Testis (tissue), 2 donors: ENCODE measurements at regions not wholly inside any gene's neighbourhood (a gene's known extent, or its start where the extent isn't known, plus 50 kb on each side); places are given as distances from the start of the nearest gene placed in this dataset.

ENCODE experiments used
- DNase-seq: peaks from one replicate; pipeline ENCODE4 v3.0.0-alpha.2; 2019
- H3K27ac ChIP-seq, 2 donors: fragments of 200-600 bp; sonication (generic); one replicate each; pipeline ENCODE4 v1.5.1; 2019
- H3K27me3 ChIP-seq: fragments of 200-600 bp; sonication (generic); one replicate; pipeline ENCODE4 v1.5.1; 2019
- H3K36me3 ChIP-seq: fragments of 200-600 bp; sonication (generic); one replicate; pipeline ENCODE4 v1.5.1; 2017; ENCODE audit warnings: low read depth; ENCODE audit errors: missing control alignments
- H3K4me1 ChIP-seq: fragments of 200-600 bp; sonication (generic); one replicate; pipeline ENCODE4 v1.5.1; 2019
- H3K4me3 ChIP-seq, 2 donors: fragments of 200-600 bp; sonication (generic); one replicate each; pipeline ENCODE4 v1.5.1; 2017 to 2019
- H3K9me3 ChIP-seq: fragments of 200-600 bp; sonication (generic); one replicate; pipeline ENCODE4 v1.5.1; 2017
- CTCF ChIP-seq, 3 experiments: fragments of 450-650 bp in 2 of 3; fragments of 200-600 bp in 1 of 3; sonication (generic) in 1 of 3; IDR thresholded peaks; one replicate each; pipeline ENCODE4 v1.5.1; 2016 to 2019; ENCODE audit warnings: antibody characterized with exemption in 3 of 3, mild to moderate bottlenecking in 2 of 3, moderate library complexity in 1 of 3
- POLR2A ChIP-seq: fragments of 450-650 bp; IDR thresholded peaks from one replicate; pipeline ENCODE4 v1.6.1; 2017; ENCODE audit warnings: antibody characterized with exemption, mild to moderate bottlenecking, moderate library complexity
- WGBS, 2 donors: methylation state at CpG; one replicate each; pipeline ENCODE4 v1.1.5; 2018; 5-methylcytosine and 5-hydroxymethylcytosine counted together
- intact Hi-C: fragments of 100-400 bp; cut with DNase I; formaldehyde crosslinking; loops from one replicate; pipeline ENCODE4 v1.15.1; 2023; ENCODE audit warnings: low total_unique reads

GRCh38 chr2:33671198-33671597 is 72.1 kb upstream of the FAM98A start:
- no peaks in the 10 kb centered on the region for H3K9me3 ChIP-seq
- no peak for TF ChIP-seq POLR2A
- TF ChIP-seq CTCF (IDR thresholded peaks at IDR 0.05): no peak
- H3K36me3 ChIP-seq: no peaks in the 10 kb centered on the region
- no peak overlapping the region for H3K4me3 ChIP-seq
- intact Hi-C loops: no loop called here
- WGBS, 2 donors: 90 to 97% methylated on average over 2 of the region's 2 CpGs
- no peak for DNase-seq
- H3K27ac ChIP-seq: no peak overlapping the region
- H3K27me3 ChIP-seq: no peaks in the 10 kb centered on the region
- no peaks in the 10 kb centered on the region for H3K4me1 ChIP-seq

- Histone ChIP-seq H3K27me3 (no peaks in the 10 kb centered on the region), H3K4me3 (no peak overlapping the region), H3K9me3 (no peaks in the 10 kb centered on the region), H3K36me3 (no peaks in the 10 kb centered on the region), H3K4me1 (no peaks in the 10 kb centered on the region), H3K27ac (no peak overlapping the region)
- no peak for DNase-seq
- intact Hi-C loops: no loop called here
- TF ChIP-seq CTCF (IDR thresholded peaks at IDR 0.05) (peak in 1 of 3 experiments; percentile 9), POLR2A (no peak)
- WGBS, 2 donors: 77 to 85% methylated on average over 4 of the region's 4 CpGs
These were observed 71.4 kb upstream of the FAM98A start for GRCh38 chr2:33670392-33670937.

GRCh38 chr2:33666879-33667278 is 67.8 kb upstream of the FAM98A start:
- no peaks in the 10 kb centered on the region for H3K4me1 ChIP-seq
- no peaks in the 10 kb centered on the region for H3K9me3 ChIP-seq
- TF ChIP-seq CTCF (IDR thresholded peaks at IDR 0.05): no peak
- TF ChIP-seq POLR2A: no peak
- 80 to 82% methylated on average over 4 of the region's 4 CpGs for WGBS, 2 donors
- no peak overlapping the region for H3K27ac ChIP-seq
- no peaks in the 10 kb centered on the region for H3K27me3 ChIP-seq
- no peaks in the 10 kb centered on the region for H3K36me3 ChIP-seq
- no peak overlapping the region for H3K4me3 ChIP-seq
- DNase-seq: no peak
- intact Hi-C loops: no loop called here

- 90 to 97% methylated on average over 1 of the region's 1 CpG for WGBS, 2 donors
- Histone ChIP-seq H3K4me3 (no peak overlapping the region), H3K36me3 (no peaks in the 10 kb centered on the region), H3K27me3 (no peaks in the 10 kb centered on the region), H3K27ac (no peak overlapping the region), H3K9me3 (no peaks in the 10 kb centered on the region), H3K4me1 (no peaks in the 10 kb centered on the region)
- TF ChIP-seq POLR2A (no peak), CTCF (IDR thresholded peaks at IDR 0.05) (no peak)
- intact Hi-C loops: no loop called here
- no peak for DNase-seq
These were observed 65.9 kb upstream of the FAM98A start for GRCh38 chr2:33665039-33665438.

- intact Hi-C loops: no loop called here
- TF ChIP-seq CTCF (IDR thresholded peaks at IDR 0.05) (no peak), POLR2A (no peak)
- Histone ChIP-seq H3K27ac (no peak overlapping the region), H3K9me3 (no peaks in the 10 kb centered on the region), H3K4me3 (no peak overlapping the region), H3K4me1 (no peaks in the 10 kb centered on the region), H3K36me3 (no peaks in the 10 kb centered on the region), H3K27me3 (no peaks in the 10 kb centered on the region)
- WGBS, 2 donors: 76% methylated on average over 9 to 10 of the region's 10 CpGs
- DNase-seq: no peak
These were observed 61.5 kb upstream of the FAM98A start for GRCh38 chr2:33660416-33661123.
